H1 (cell line): ENCODE measurements at regions not wholly inside any gene's neighbourhood (a gene's known extent, or its start where the extent isn't known, plus 50 kb on each side); places are given as distances from the start of the nearest gene placed in this dataset.

Experiments used
- CTCF ChIA-PET: fragments of 300-600 bp; sonication (Branson Sonifier 250); formaldehyde crosslinking; loops from one replicate; lab custom pipeline; 2021; ENCODE audit not compliant: partially characterized antibody; lab: Charles Lee
- POLR2A ChIA-PET: fragments of 300-600 bp; sonication (Branson Sonifier 250); formaldehyde crosslinking; loops from one replicate; lab custom pipeline; 2021; ENCODE audit warnings: inconsistent platforms; ENCODE audit not compliant: partially characterized antibody; lab: Charles Lee
- DNase-seq, 2 experiments: peaks; one replicate each; pipeline versions ENCODE4 v3.0.0 to v3.0.0-alpha.2; 2010 to 2022; ENCODE audit warnings: low spot score in 2 of 2, low read depth in 1 of 2, mixed read lengths in 1 of 2
- FAIRE-seq: peaks from 2 replicates; lab custom pipeline; 2011; peaks lifted over from hg19 to GRCh38; lab: Jason Lieb, UNC
- H2AFZ ChIP-seq: 2 replicates; pipeline ENCODE4 v1.8.1; 2012; ENCODE audit warnings: low read length, inconsistent platforms
- H2AK5ac ChIP-seq: 2 replicates; pipeline ENCODE4 v1.6.1; 2013; ENCODE audit warnings: low read depth, low read length
- H2BK120ac ChIP-seq: replicated peaks from 2 replicates; pipeline ENCODE3; 2013; ENCODE audit warnings: low read depth, low read length, inconsistent platforms
- H2BK12ac ChIP-seq: 2 replicates; pipeline ENCODE4 v1.6.1; 2013; ENCODE audit warnings: low read depth, low read length
- H2BK15ac ChIP-seq: 2 replicates; pipeline ENCODE4 v1.6.1; 2013; ENCODE audit warnings: low read length
- H2BK20ac ChIP-seq: 2 replicates; pipeline ENCODE4 v1.6.1; 2013; ENCODE audit warnings: low read length
- H2BK5ac ChIP-seq: 2 replicates; pipeline ENCODE4 v1.6.1; 2013; ENCODE audit warnings: low read depth, low read length
- H3K14ac ChIP-seq: 2 replicates; pipeline ENCODE4 v1.6.1; 2013; ENCODE audit warnings: inconsistent platforms; ENCODE audit not compliant: insufficient read length
- H3K18ac ChIP-seq: 2 replicates; pipeline ENCODE4 v1.6.1; 2013; ENCODE audit warnings: low read length; ENCODE audit errors: extremely low read depth
- H3K23ac ChIP-seq: 2 replicates; pipeline ENCODE4 v1.6.1; 2013; ENCODE audit warnings: inconsistent platforms; ENCODE audit not compliant: insufficient read length
- H3K23me2 ChIP-seq: 2 replicates; pipeline ENCODE4 v1.6.1; 2013; ENCODE audit warnings: low read depth, low read length
- H3K27ac ChIP-seq: 2 replicates; pipeline ENCODE4 v1.6.1; 2011; ENCODE audit warnings: low read depth, low read length, inconsistent platforms
- H3K27me3 ChIP-seq, 4 experiments: replicated peaks in 1 of 4; 1 replicate in 1 of 4; 2 replicates in 3 of 4; pipeline versions ENCODE4 v1.6.1 to v1.8.1; 2011 to 2013; ENCODE audit warnings: low read length in 3 of 4, mild to moderate bottlenecking in 3 of 4, inconsistent platforms in 2 of 4, mixed read lengths in 2 of 4, moderate library complexity in 1 of 4; ENCODE audit not compliant: control insufficient read depth in 3 of 4, insufficient read depth in 3 of 4; ENCODE audit errors: extremely low read depth in 1 of 4
- H3K36me3 ChIP-seq, 4 experiments: 2 replicates each; pipeline versions ENCODE4 v1.6.1 to v1.8.1; 2011 to 2013; ENCODE audit warnings: mild to moderate bottlenecking in 4 of 4, low read length in 3 of 4, moderate library complexity in 2 of 4, control low read depth in 1 of 4, inconsistent platforms in 1 of 4; ENCODE audit not compliant: insufficient read depth in 4 of 4, control insufficient read depth in 2 of 4
- H3K4ac ChIP-seq: replicated peaks from 2 replicates; pipeline ENCODE3; 2013; ENCODE audit warnings: low read length, low read depth, mixed read lengths, inconsistent platforms; ENCODE audit not compliant: insufficient read length
- H3K4me1 ChIP-seq, 4 experiments: replicated peaks in 1 of 4; 1 replicate in 1 of 4; 2 replicates in 3 of 4; pipeline versions ENCODE4 v1.6.1 to v1.8.1; 2011 to 2013; ENCODE audit warnings: low read length in 3 of 4, inconsistent platforms in 2 of 4, mixed read lengths in 1 of 4; ENCODE audit not compliant: insufficient read depth in 4 of 4, control insufficient read depth in 3 of 4
- H3K4me2 ChIP-seq, 2 experiments: 2 replicates each; pipeline versions ENCODE4 v1.6.1 to v1.8.1; 2011 to 2013; ENCODE audit warnings: low read depth in 2 of 2, low read length in 2 of 2, control low read depth in 1 of 2, inconsistent platforms in 1 of 2, mild to moderate bottlenecking in 1 of 2; ENCODE audit not compliant: insufficient read depth in 1 of 2
- H3K4me3 ChIP-seq, 4 experiments: fragments of 200-600, 300-600 bp in 1 of 4; sonication (generic), shearing (Covaris generic), sonication (Bioruptor Twin) in 1 of 4; 2 replicates each; pipeline versions ENCODE4 v1.5.1 to v1.8.1; 2011 to 2016; ENCODE audit warnings: low read length in 4 of 4, low read depth in 3 of 4, control low read depth in 2 of 4, inconsistent platforms in 2 of 4, mild to moderate bottlenecking in 2 of 4, mixed read lengths in 1 of 4, moderate library complexity in 1 of 4; ENCODE audit not compliant: insufficient read depth in 2 of 4; ENCODE audit errors: extremely low read depth in 1 of 4
- H3K56ac ChIP-seq: replicated peaks from 2 replicates; pipeline ENCODE3; 2013; ENCODE audit warnings: low read depth, mild to moderate bottlenecking, mixed read lengths, low read length, inconsistent platforms; ENCODE audit not compliant: insufficient read length
- H3K79me1 ChIP-seq: 2 replicates; pipeline ENCODE4 v1.6.1; 2013; ENCODE audit warnings: low read depth, low read length, control low read depth
- H3K79me2 ChIP-seq, 2 experiments: 2 replicates each; pipeline versions ENCODE4 v1.6.1 to v1.8.1; 2012 to 2013; ENCODE audit warnings: low read length in 2 of 2, mild to moderate bottlenecking in 2 of 2, inconsistent platforms in 1 of 2; ENCODE audit not compliant: insufficient read depth in 2 of 2, control insufficient read depth in 1 of 2
- H3K9ac ChIP-seq, 4 experiments: replicated peaks in 1 of 4; 1 replicate in 1 of 4; 2 replicates in 3 of 4; pipeline versions ENCODE4 v1.6.1 to v1.8.1; 2011 to 2013; ENCODE audit warnings: low read depth in 3 of 4, low read length in 3 of 4, control low read depth in 2 of 4, mild to moderate bottlenecking in 2 of 4, moderate library complexity in 2 of 4, inconsistent platforms in 1 of 4; ENCODE audit errors: extremely low read depth in 1 of 4
- H3K9me3 ChIP-seq, 2 experiments: 2 replicates each; pipeline versions ENCODE4 v1.6.1 to v1.8.1; 2012 to 2013; ENCODE audit warnings: mild to moderate bottlenecking in 2 of 2, moderate library complexity in 2 of 2, control low read depth in 1 of 2, inconsistent platforms in 1 of 2, low read depth in 1 of 2, low read length in 1 of 2, mixed read lengths in 1 of 2; ENCODE audit not compliant: insufficient read depth in 2 of 2
- H4K20me1 ChIP-seq, 2 experiments: replicated peaks in 1 of 2; 2 replicates each; pipeline versions ENCODE3 to v1.8.1; 2011 to 2013; ENCODE audit warnings: inconsistent platforms in 2 of 2, low read length in 2 of 2, mild to moderate bottlenecking in 1 of 2; ENCODE audit not compliant: insufficient read depth in 2 of 2, control insufficient read depth in 1 of 2
- H4K5ac ChIP-seq: 2 replicates; pipeline ENCODE4 v1.6.1; 2013; ENCODE audit warnings: low read length, low read depth, mixed read lengths, inconsistent platforms; ENCODE audit not compliant: insufficient read length
- H4K8ac ChIP-seq: 2 replicates; pipeline ENCODE4 v1.8.0; 2013; ENCODE audit warnings: mild to moderate bottlenecking, moderate library complexity, low read length, inconsistent platforms; ENCODE audit not compliant: insufficient read depth; ENCODE audit errors: extremely low read depth
- H4K91ac ChIP-seq: replicated peaks from 2 replicates; pipeline ENCODE3; 2013; ENCODE audit warnings: low read length, mixed read lengths, inconsistent platforms; ENCODE audit not compliant: insufficient read length
- CBX8 ChIP-seq: fragments of 300-800, 300-1000 bp; sonication (generic); IDR thresholded peaks from 2 replicates; pipeline ENCODE4 v1.7.1; 2016; ENCODE audit warnings: low read depth, low read length, borderline replicate concordance
- EP300 ChIP-seq, 2 experiments: IDR thresholded peaks; 1 replicate in 1 of 2; 2 replicates in 1 of 2; pipeline ENCODE4 v1.6.1; 2011 to 2012; ENCODE audit warnings: low read depth in 2 of 2, low read length in 2 of 2, mild to moderate bottlenecking in 2 of 2, borderline replicate concordance in 1 of 2, inconsistent platforms in 1 of 2, moderate library complexity in 1 of 2
- SP1 ChIP-seq: IDR thresholded peaks from 2 replicates; pipeline ENCODE4 v1.6.1; 2011; ENCODE audit warnings: low read depth, low read length
- TAF1 ChIP-seq: IDR thresholded peaks from 2 replicates; pipeline ENCODE4 v1.6.1; 2011; ENCODE audit warnings: mild to moderate bottlenecking, low read depth, low read length

DNA sequence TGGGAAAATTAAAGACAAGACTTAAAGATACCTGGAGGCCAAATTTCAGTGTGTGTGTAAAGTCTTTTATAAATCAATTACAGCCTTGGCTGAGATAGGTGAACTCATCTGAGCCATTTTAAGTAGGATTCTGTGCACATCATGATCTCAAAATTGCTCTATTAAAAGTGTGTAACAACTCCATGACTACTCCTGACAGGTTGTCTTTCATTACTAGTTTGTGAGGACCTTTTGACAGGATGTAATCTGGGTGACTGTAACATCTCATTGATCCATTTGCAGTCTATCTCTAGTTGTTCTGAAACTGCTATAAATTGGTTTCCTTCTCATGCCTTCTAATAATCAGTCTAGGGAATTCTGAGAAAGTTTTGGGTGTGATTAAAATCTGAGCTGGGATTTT is 753.3 kb downstream of the SLITRK5 start:
- H2BK20ac ChIP-seq: no peak overlapping the region
- H3K23ac ChIP-seq: no peak overlapping the region
- no peak overlapping the region for H2AK5ac ChIP-seq
- H3K79me1 ChIP-seq: no peaks in the 10 kb centered on the region
- peaks cover 4 to 7% of the 10 kb centered on the region in 2 experiments; a peak in 2 of 4 replicates for H3K9me3 ChIP-seq
- no peak overlapping the region for H3K4me3 ChIP-seq
- H3K27ac ChIP-seq: no peak overlapping the region
- no peak overlapping the region for H3K9ac ChIP-seq
- H4K20me1 ChIP-seq: no peaks in the 10 kb centered on the region
- H3K14ac ChIP-seq: no peak overlapping the region
- POLR2A ChIA-PET: no interaction called here
- H3K4me2 ChIP-seq: no peak overlapping the region
- no peak overlapping the region for H2AFZ ChIP-seq
- H3K27me3 ChIP-seq: no peaks in the 10 kb centered on the region
- no peaks in the 10 kb centered on the region for H3K23me2 ChIP-seq
- CTCF ChIA-PET: no interaction called here
- no peaks in the 10 kb centered on the region; a peak in 1 of 8 replicates for H3K36me3 ChIP-seq
- no peak overlapping the region for H2BK120ac ChIP-seq
- no peak overlapping the region for H3K56ac ChIP-seq
- no peak overlapping the region for H4K91ac ChIP-seq
- no peaks in the 10 kb centered on the region for H3K4me1 ChIP-seq
- H4K8ac ChIP-seq: no peak overlapping the region
- H3K4ac ChIP-seq: no peak overlapping the region
- DNase-seq (no peak), FAIRE-seq (no peak)
- H2BK12ac ChIP-seq: no peak overlapping the region
- H3K18ac ChIP-seq: no peak overlapping the region
- H2BK5ac ChIP-seq: no peak overlapping the region
- H2BK15ac ChIP-seq: no peak overlapping the region
- H4K5ac ChIP-seq: no peak overlapping the region
- H3K79me2 ChIP-seq: no peaks in the 10 kb centered on the region
- TF ChIP-seq CBX8: no peak
- TF ChIP-seq TAF1: no peak
- TF ChIP-seq EP300 (IDR thresholded peaks at IDR 0.05; ENCODE audit: borderline replicate concordance in 1 of 2, low read depth in 2 of 2, low read length in 2 of 2): no peak
- no peak for TF ChIP-seq SP1
